GM18861 (cell line): ENCODE measurements at regions not wholly inside any gene's neighbourhood (a gene's known extent, or its start where the extent isn't known, plus 50 kb on each side); places are given as distances from the start of the nearest gene placed in this dataset.
"Not testable (repeated sequence)": the region's sequence is repeated elsewhere in the genome, so short reads cannot be mapped to it uniquely, and the experiment has no call there.

Experiments used
- ATAC-seq: cut with Tn5 transposase; IDR thresholded peaks from one replicate; pipeline ENCODE4 v1.9.1; 2021; ENCODE audit not compliant: unreplicated experiment

- no peak for ATAC-seq
Observed at GRCh38 chr9:7315116-7315515, 484.5 kb downstream of the DMAC1 start.

GRCh38 chr9:7313389-7313788 is 486.2 kb downstream of the DMAC1 start:
- no peak for ATAC-seq

GRCh38 chr9:7309051-7309450 is 490.5 kb downstream of the DMAC1 start:
- ATAC-seq: not testable (repeated sequence)

GRCh38 chr9:7305677-7306076 is 493.9 kb downstream of the DMAC1 start:
- no peak for ATAC-seq

- ATAC-seq: no peak
Observed at GRCh38 chr9:7304627-7304995, 495.0 kb downstream of the DMAC1 start.

GRCh38 chr9:7303907-7304626 is 495.5 kb downstream of the DMAC1 start:
- no peak for ATAC-seq

GRCh38 chr9:7300484-7300883 is 499.1 kb downstream of the DMAC1 start:
- peak; percentile 62 for ATAC-seq

- ATAC-seq: peak; percentile 95
Observed at GRCh38 chr9:7298123-7298522, 501.5 kb downstream of the DMAC1 start.

GRCh38 chr9:7297521-7297920 is 502.1 kb downstream of the DMAC1 start:
- no peak for ATAC-seq

GRCh38 chr9:7293091-7293490 is 506.5 kb downstream of the DMAC1 start:
- ATAC-seq: no peak

GRCh38 chr9:7289773-7290172 is 509.8 kb downstream of the DMAC1 start:
- ATAC-seq: peak; percentile 48

- ATAC-seq: no peak
Observed at GRCh38 chr9:7287986-7288385, 511.6 kb downstream of the DMAC1 start.

GRCh38 chr9:7287065-7287464 is 512.5 kb downstream of the DMAC1 start:
- ATAC-seq: no peak

- no peak for ATAC-seq
Observed at GRCh38 chr9:7286101-7286500, 513.5 kb downstream of the DMAC1 start.

GRCh38 chr9:7285199-7285598 is 514.4 kb downstream of the DMAC1 start:
- ATAC-seq: no peak

GRCh38 chr9:7284517-7284916 is 515.1 kb downstream of the DMAC1 start:
- ATAC-seq: no peak

GRCh38 chr9:7284117-7284516 is 515.5 kb downstream of the DMAC1 start:
- no peak for ATAC-seq

GRCh38 chr9:7273575-7273974 is 515.8 kb downstream of the KDM4C start:
- ATAC-seq: no peak

GRCh38 chr9:7266911-7267595 is 509.3 kb downstream of the KDM4C start:
- ATAC-seq: no peak

- ATAC-seq: no peak
Observed at GRCh38 chr9:7265181-7265580, 507.4 kb downstream of the KDM4C start.

GRCh38 chr9:7259544-7260241 is 501.9 kb downstream of the KDM4C start:
- no peak for ATAC-seq
